ENCODE measurements at regions not wholly inside any gene's neighbourhood (a gene's known extent, or its start where the extent isn't known, plus 50 kb on each side); places are given as distances from the start of the nearest gene placed in this dataset.

GRCh38 chr1:181142096-181142958 is 53.8 kb downstream of the IER5 start:
- DNase-seq = peak in 13 of 14 donors; percentile 52 to 89 (median 79)

- DNase-seq = no peak
These were observed 54.8 kb downstream of the IER5 start for GRCh38 chr1:181143102-181143859.

- DNase-seq = no peak
These were observed 55.7 kb downstream of the IER5 start for GRCh38 chr1:181144238-181144637.

GRCh38 chr1:181148636-181149035 is 60.1 kb downstream of the IER5 start:
- no peak for DNase-seq

- DNase-seq = no peak
These were observed 61.0 kb downstream of the IER5 start for GRCh38 chr1:181149326-181150125.

- no peak for DNase-seq
These were observed 61.8 kb downstream of the IER5 start for GRCh38 chr1:181150273-181150672.

- DNase-seq = no peak
These were observed 62.3 kb downstream of the IER5 start for GRCh38 chr1:181150842-181151241.

GRCh38 chr1:181151378-181152326 is 63.2 kb downstream of the IER5 start:
- DNase-seq = peak in 1 of 14 donors; percentile 76

GRCh38 chr1:181152892-181153633 is 64.6 kb downstream of the IER5 start:
- peak in 8 of 14 donors; percentile 18 to 97 (median 38) for DNase-seq

- no peak for DNase-seq
These were observed 65.1 kb downstream of the IER5 start for GRCh38 chr1:181153634-181153961.

GRCh38 chr1:181155339-181155738 is 66.8 kb downstream of the IER5 start:
- DNase-seq = no peak

GRCh38 chr1:181159451-181160140 is 71.1 kb downstream of the IER5 start:
- DNase-seq = no peak

- DNase-seq = no peak
These were observed 71.8 kb downstream of the IER5 start for GRCh38 chr1:181160322-181160721.

- DNase-seq = no peak
These were observed 72.7 kb downstream of the IER5 start for GRCh38 chr1:181160998-181161870.

- no peak for DNase-seq
These were observed 75.2 kb downstream of the IER5 start for GRCh38 chr1:181163662-181164061.

GRCh38 chr1:181166377-181167196 is 78.1 kb downstream of the IER5 start:
- DNase-seq = peak in 7 of 14 donors; percentile 8 to 65 (median 41)

- DNase-seq = no peak
These were observed 80.9 kb downstream of the IER5 start for GRCh38 chr1:181169281-181169865.

GRCh38 chr1:181170194-181170593 is 81.7 kb downstream of the IER5 start:
- DNase-seq = no peak
